Fibroblast of lung (primary cell): ENCODE measurements at regions not wholly inside any gene's neighbourhood (a gene's known extent, or its start where the extent isn't known, plus 50 kb on each side); places are given as distances from the start of the nearest gene placed in this dataset.

ENCODE experiments used
- DNase-seq, 2 donors: peaks; one replicate each; pipeline versions ENCODE4 v3.0.0 to v3.0.0-alpha.2; 2010; ENCODE audit warnings: low read depth in 2 of 2
- H2AFZ ChIP-seq: 2 replicates; pipeline ENCODE4 v1.5.1; 2012; ENCODE audit warnings: low read length, control low read depth, inconsistent platforms
- H3K27ac ChIP-seq: 2 replicates; pipeline ENCODE4 v1.5.1; 2011; ENCODE audit warnings: low read length, control low read depth; ENCODE audit not compliant: insufficient read depth
- H3K27me3 ChIP-seq: 2 replicates; pipeline ENCODE4 v1.5.1; 2011; ENCODE audit warnings: mild to moderate bottlenecking, low read length; ENCODE audit not compliant: control insufficient read depth, insufficient read depth
- H3K36me3 ChIP-seq: 2 replicates; pipeline ENCODE4 v1.5.1; 2011; ENCODE audit warnings: low read length; ENCODE audit not compliant: control insufficient read depth, insufficient read depth
- H3K4me1 ChIP-seq: 2 replicates; pipeline ENCODE4 v1.5.1; 2011; ENCODE audit warnings: low read length; ENCODE audit not compliant: control insufficient read depth, insufficient read depth; ENCODE audit errors: extremely low read depth
- H3K4me2 ChIP-seq: 2 replicates; pipeline ENCODE4 v1.5.1; 2011; ENCODE audit warnings: low read length, control low read depth; ENCODE audit not compliant: insufficient read depth; ENCODE audit errors: extremely low read depth
- H3K4me3 ChIP-seq, 4 experiments: fragments of 200-600 bp in 1 of 4; sonication (generic) in 1 of 4; replicated peaks in 1 of 4; 2 replicates each; pipeline ENCODE4 v1.5.1; 2011 to 2016; ENCODE audit warnings: low read length in 4 of 4, low read depth in 3 of 4, mild to moderate bottlenecking in 3 of 4, control low read depth in 2 of 4, inconsistent platforms in 1 of 4, mixed read lengths in 1 of 4; ENCODE audit not compliant: insufficient read depth in 1 of 4; ENCODE audit errors: control extremely low read depth in 1 of 4
- H3K79me2 ChIP-seq: 2 replicates; pipeline ENCODE4 v1.5.1; 2012; ENCODE audit warnings: mild to moderate bottlenecking, low read length, inconsistent platforms; ENCODE audit not compliant: control insufficient read depth, insufficient read depth
- H3K9ac ChIP-seq: 2 replicates; pipeline ENCODE4 v1.5.1; 2011; ENCODE audit warnings: mild to moderate bottlenecking, low read length, control low read depth; ENCODE audit not compliant: insufficient read depth
- H3K9me3 ChIP-seq: 2 replicates; pipeline ENCODE4 v1.5.1; 2012; ENCODE audit warnings: low read depth, low read length; ENCODE audit not compliant: control insufficient read depth, insufficient read depth
- H4K20me1 ChIP-seq: 2 replicates; pipeline ENCODE4 v1.5.1; 2011; ENCODE audit warnings: low read length; ENCODE audit not compliant: control insufficient read depth, insufficient read depth; ENCODE audit errors: extremely low read depth
- CTCF ChIP-seq, 2 donors: IDR thresholded peaks in 1 of 2; conservative IDR thresholded peaks in 1 of 2; 1 replicate in 1 of 2; 2 replicates in 1 of 2; pipeline ENCODE4 v1.5.1; 2011 to 2012; ENCODE audit warnings: low read length in 2 of 2, control low read depth in 1 of 2, inconsistent platforms in 1 of 2, low read depth in 1 of 2, mild to moderate bottlenecking in 1 of 2
- EZH2 ChIP-seq: IDR thresholded peaks from 2 replicates; pipeline ENCODE4 v1.5.1; 2012; ENCODE audit warnings: low read length, control low read depth, mild to moderate bottlenecking; ENCODE audit errors: missing control alignments

DNA sequence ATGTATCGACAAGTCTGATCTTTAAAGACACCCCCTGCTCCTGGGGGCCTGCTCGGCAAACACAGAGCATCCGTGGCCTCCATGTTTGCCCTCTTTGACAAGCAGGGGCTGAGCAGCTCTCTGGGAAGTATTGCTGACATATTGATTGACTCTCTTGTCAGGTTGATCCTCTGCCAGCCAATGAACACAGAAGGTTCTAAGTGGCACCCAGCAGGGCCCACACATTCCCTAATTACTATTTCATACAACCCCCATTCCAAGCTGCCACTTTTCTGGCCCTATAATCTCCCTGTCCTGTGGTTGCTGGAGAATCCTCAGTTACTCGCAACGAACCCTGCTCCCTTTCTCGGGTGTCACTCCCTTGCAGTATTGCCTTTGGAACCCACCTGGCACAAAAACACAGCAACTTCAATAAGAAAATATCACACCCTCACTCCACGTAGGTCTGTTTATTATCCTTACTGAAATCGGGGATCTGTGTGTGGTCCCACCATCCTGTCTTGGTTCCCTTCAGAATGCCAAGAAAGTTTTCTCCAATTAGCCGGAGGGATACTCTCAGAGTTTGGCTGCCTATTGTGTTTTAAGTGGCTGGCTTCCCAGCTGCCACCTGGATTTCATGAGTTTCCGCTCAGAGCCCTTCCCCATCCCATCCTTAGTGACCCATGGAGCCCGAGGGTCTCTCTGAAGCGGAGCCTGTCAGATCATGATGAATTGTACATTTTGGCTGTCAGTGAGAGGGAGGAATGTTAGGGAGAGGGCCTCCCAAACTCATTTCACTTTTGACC lies 249.0 kb upstream of the WWC1 start:
- Histone ChIP-seq H3K9me3 (no peaks in the 10 kb centered on the region), H3K9ac (no peak overlapping the region), H2AFZ (no peak overlapping the region), H3K27ac (no peak overlapping the region), H3K36me3 (no peaks in the 10 kb centered on the region), H3K4me3 (no peak overlapping the region), H3K4me2 (no peak overlapping the region), H4K20me1 (no peaks in the 10 kb centered on the region), H3K27me3 (no peaks in the 10 kb centered on the region), H3K4me1 (no peaks in the 10 kb centered on the region), H3K79me2 (no peaks in the 10 kb centered on the region)
- TF ChIP-seq EZH2 (no peak), CTCF (conservative IDR thresholded peaks at IDR 0.05 in 1 of 2, IDR thresholded peaks at IDR 0.05 in 1 of 2; ENCODE audit: low read depth in 1 of 2, low read length in 2 of 2) (no peak)
- DNase-seq = peak in 1 of 2 donors; percentile 66

DNA sequence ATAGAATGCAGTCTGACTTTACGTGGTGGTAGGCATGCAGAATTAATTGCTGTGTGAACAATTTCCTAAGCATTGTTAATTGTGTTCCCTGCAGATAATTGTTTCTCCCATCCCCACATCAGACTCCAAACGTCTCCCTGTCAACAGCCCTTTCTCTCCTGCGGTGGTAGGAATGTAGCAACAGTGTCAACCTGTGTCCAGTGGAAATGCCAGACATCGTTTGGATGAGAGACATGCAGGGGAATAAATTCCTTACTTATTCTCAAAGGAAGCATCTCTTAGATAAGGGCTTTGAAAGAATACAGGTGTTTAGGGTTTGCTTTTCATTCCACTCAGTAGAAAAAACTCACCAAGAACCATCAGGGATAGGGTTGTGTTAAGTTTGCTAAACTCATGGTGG lies 245.3 kb upstream of the WWC1 start:
- Histone ChIP-seq H3K27me3 (no peaks in the 10 kb centered on the region), H4K20me1 (no peaks in the 10 kb centered on the region), H2AFZ (no peak overlapping the region), H3K36me3 (no peaks in the 10 kb centered on the region), H3K9me3 (no peaks in the 10 kb centered on the region), H3K4me3 (no peak overlapping the region), H3K4me1 (no peaks in the 10 kb centered on the region), H3K79me2 (no peaks in the 10 kb centered on the region), H3K4me2 (no peak overlapping the region), H3K9ac (no peak overlapping the region), H3K27ac (no peak overlapping the region)
- TF ChIP-seq EZH2 = no peak
- no peak for TF ChIP-seq CTCF (conservative IDR thresholded peaks at IDR 0.05 in 1 of 2, IDR thresholded peaks at IDR 0.05 in 1 of 2; ENCODE audit: low read depth in 1 of 2, low read length in 2 of 2)
- DNase-seq = no peak

GRCh38 chr5:168047043-168047668 lies 244.3 kb upstream of the WWC1 start:
- Histone ChIP-seq H3K27ac (no peak overlapping the region), H3K9ac (no peak overlapping the region), H3K79me2 (no peaks in the 10 kb centered on the region), H3K4me2 (no peak overlapping the region), H4K20me1 (no peaks in the 10 kb centered on the region), H3K27me3 (no peaks in the 10 kb centered on the region), H3K9me3 (no peaks in the 10 kb centered on the region), H3K36me3 (no peaks in the 10 kb centered on the region), H2AFZ (no peak overlapping the region), H3K4me1 (no peaks in the 10 kb centered on the region), H3K4me3 (no peak overlapping the region)
- DNase-seq = peak; percentile 26 to 57
- TF ChIP-seq CTCF (conservative IDR thresholded peaks at IDR 0.05 in 1 of 2, IDR thresholded peaks at IDR 0.05 in 1 of 2; ENCODE audit: low read depth in 1 of 2, low read length in 2 of 2) (peak in 1 of 2 donors; percentile 30), EZH2 (no peak)
